Adrenal gland (tissue), 5 donors: ENCODE measurements at regions not wholly inside any gene's neighbourhood (a gene's known extent, or its start where the extent isn't known, plus 50 kb on each side); places are given as distances from the start of the nearest gene placed in this dataset.

Experiments
- CTCF ChIP-seq, 6 experiments: fragments of 450-650 bp in 4 of 6; fragments of 200-600 bp in 2 of 6; sonication (generic) in 1 of 6; IDR thresholded peaks; 1 replicate in 5 of 6; 2 replicates in 1 of 6; pipeline versions ENCODE4 v1.5.1 to v1.8.0; 2016 to 2021; ENCODE audit warnings: antibody characterized with exemption in 6 of 6, mild to moderate bottlenecking in 2 of 6, moderate library complexity in 1 of 6
- POLR2A ChIP-seq, 2 donors: fragments of 450-650 bp; IDR thresholded peaks; one replicate each; pipeline ENCODE4 v1.6.1; 2017; ENCODE audit warnings: antibody characterized with exemption in 2 of 2, mild to moderate bottlenecking in 2 of 2, moderate library complexity in 1 of 2
- donor health status: DM: no; HTN: no; CAD: no.

GRCh38 chr5:171593976-171594375, 174.5 kb downstream of the FGF18 start:
- no peak for TF ChIP-seq CTCF (IDR thresholded peaks at IDR 0.05)
- no peak for TF ChIP-seq POLR2A (IDR thresholded peaks at IDR 0.05)
